Neural cell (in vitro differentiated cells): ENCODE measurements at regions not wholly inside any gene's neighbourhood (a gene's known extent, or its start where the extent isn't known, plus 50 kb on each side); places are given as distances from the start of the nearest gene placed in this dataset.

Source experiments
- CTCF ChIP-seq: fragments of 450-650 bp; IDR thresholded peaks from 2 replicates; pipeline ENCODE4 v1.5.1; 2014; ENCODE audit warnings: antibody characterized with exemption, mild to moderate bottlenecking, moderate library complexity; ENCODE audit not compliant: poor library complexity, severe bottlenecking
- EP300 ChIP-seq: fragments of 450-650 bp; conservative IDR thresholded peaks from 2 replicates; pipeline ENCODE4 v1.6.1; 2014; ENCODE audit warnings: antibody characterized with exemption, mild to moderate bottlenecking, moderate library complexity; ENCODE audit not compliant: poor library complexity, severe bottlenecking
- EZH2 ChIP-seq: fragments of 200-600, 300-800 bp; shearing (Covaris generic), sonication (generic); IDR thresholded peaks from 2 replicates; pipeline ENCODE4 v1.6.1; 2014; ENCODE audit warnings: antibody characterized with exemption, low read length, borderline replicate concordance, mild to moderate bottlenecking; ENCODE audit not compliant: insufficient read depth, poor library complexity, severe bottlenecking
- MXI1 ChIP-seq: fragments of 450-650 bp; conservative IDR thresholded peaks from 2 replicates; pipeline ENCODE4 v1.6.1; 2014; ENCODE audit warnings: antibody characterized with exemption, mild to moderate bottlenecking; ENCODE audit not compliant: poor library complexity, severe bottlenecking
- POLR2AphosphoS5 ChIP-seq: IDR thresholded peaks from 2 replicates; pipeline ENCODE4 v1.6.1; 2012
- RAD21 ChIP-seq: fragments of 450-650 bp; conservative IDR thresholded peaks from 2 replicates; pipeline ENCODE4 v1.6.1; 2014; ENCODE audit warnings: antibody characterized with exemption, mild to moderate bottlenecking, moderate library complexity
- REST ChIP-seq: IDR thresholded peaks from 2 replicates; pipeline ENCODE4 v1.6.1; 2012; ENCODE audit warnings: borderline replicate concordance
- SMC3 ChIP-seq: fragments of 450-650 bp; conservative IDR thresholded peaks from 2 replicates; pipeline ENCODE4 v1.6.1; 2014; ENCODE audit warnings: antibody characterized with exemption, mild to moderate bottlenecking, moderate library complexity; ENCODE audit not compliant: poor library complexity
- TAF1 ChIP-seq: IDR thresholded peaks from 2 replicates; pipeline ENCODE4 v1.6.1; 2012; ENCODE audit warnings: low read depth

- TF ChIP-seq CTCF (no peak), RAD21 (no peak), MXI1 (no peak), POLR2AphosphoS5 (no peak), REST (no peak), SMC3 (no peak), EZH2 (no peak), EP300 (no peak), TAF1 (no peak)
These were observed 125.9 kb upstream of the SLC1A4 start for GRCh38 chr2:64863097-64863820.
